22Rv1 (cell line): ENCODE measurements at regions not wholly inside any gene's neighbourhood (a gene's known extent, or its start where the extent isn't known, plus 50 kb on each side); places are given as distances from the start of the nearest gene placed in this dataset.

Source experiments
- H3K27ac ChIP-seq: fragments of 450-650 bp; 2 replicates; pipeline ENCODE4 v1.5.1; 2017
- ZFX ChIP-seq: fragments of 450-650 bp; IDR thresholded peaks from 2 replicates; pipeline ENCODE4 v1.6.1; 2017; ENCODE audit warnings: antibody characterized with exemption, borderline replicate concordance
- TF ChIP-seq, protein P1 (sequence below): fragments of 450-650 bp; IDR thresholded peaks from 2 replicates; pipeline ENCODE4 v1.5.1; 2017; ENCODE audit warnings: mild to moderate bottlenecking

DNA sequence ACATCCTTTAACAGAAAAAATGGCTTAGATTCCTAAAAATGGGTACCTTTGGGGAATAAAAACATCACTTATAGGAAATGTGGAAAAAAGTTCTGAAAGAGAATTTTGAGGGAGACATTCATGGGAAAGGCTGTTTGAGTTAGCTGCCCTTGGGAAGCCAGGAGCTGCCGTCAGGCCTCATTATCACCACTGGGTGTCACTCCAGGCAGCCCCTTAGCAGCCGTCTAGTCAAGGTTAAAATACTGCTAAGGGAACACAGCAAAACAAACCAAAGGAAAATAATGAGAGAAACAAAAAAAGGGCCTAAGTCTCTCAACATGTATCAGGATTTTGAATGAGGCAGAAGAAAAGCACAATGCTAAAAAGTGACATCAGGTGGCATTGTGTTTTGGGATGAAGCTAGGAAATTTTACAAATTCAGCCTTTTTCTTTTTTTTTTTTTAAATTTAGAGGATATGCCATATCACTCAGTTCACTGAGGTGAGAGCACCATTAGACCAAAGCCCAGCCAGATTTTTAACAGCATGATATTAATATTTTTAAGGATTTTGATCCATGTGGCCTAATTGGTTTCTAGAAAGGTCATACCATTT lies 235.3 kb downstream of the GPAT3 start:
- TF ChIP-seq, protein P1, sequence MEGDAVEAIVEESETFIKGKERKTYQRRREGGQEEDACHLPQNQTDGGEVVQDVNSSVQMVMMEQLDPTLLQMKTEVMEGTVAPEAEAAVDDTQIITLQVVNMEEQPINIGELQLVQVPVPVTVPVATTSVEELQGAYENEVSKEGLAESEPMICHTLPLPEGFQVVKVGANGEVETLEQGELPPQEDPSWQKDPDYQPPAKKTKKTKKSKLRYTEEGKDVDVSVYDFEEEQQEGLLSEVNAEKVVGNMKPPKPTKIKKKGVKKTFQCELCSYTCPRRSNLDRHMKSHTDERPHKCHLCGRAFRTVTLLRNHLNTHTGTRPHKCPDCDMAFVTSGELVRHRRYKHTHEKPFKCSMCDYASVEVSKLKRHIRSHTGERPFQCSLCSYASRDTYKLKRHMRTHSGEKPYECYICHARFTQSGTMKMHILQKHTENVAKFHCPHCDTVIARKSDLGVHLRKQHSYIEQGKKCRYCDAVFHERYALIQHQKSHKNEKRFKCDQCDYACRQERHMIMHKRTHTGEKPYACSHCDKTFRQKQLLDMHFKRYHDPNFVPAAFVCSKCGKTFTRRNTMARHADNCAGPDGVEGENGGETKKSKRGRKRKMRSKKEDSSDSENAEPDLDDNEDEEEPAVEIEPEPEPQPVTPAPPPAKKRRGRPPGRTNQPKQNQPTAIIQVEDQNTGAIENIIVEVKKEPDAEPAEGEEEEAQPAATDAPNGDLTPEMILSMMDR = peak; percentile 86
- no peak for TF ChIP-seq ZFX
- H3K27ac ChIP-seq = no peak overlapping the region

DNA sequence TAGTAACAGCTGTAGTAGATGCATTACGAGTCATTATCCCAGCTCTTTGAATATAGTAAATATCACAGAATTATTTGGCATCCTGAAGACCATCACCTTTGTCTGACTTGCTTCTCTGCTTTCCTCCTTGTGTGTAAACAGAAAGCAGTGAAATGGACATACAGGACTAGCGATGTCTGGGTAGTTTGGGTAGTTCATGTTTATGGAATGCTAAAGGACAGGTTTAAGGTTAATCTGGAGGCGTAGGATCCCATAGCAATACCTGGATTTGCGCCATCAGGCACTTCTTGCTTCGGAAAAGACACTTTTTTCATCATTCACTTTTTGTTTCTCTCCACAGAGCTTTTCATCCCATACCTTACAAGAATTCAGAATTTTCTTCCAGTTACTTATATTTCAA lies 232.2 kb downstream of the GPAT3 start:
- H3K27ac ChIP-seq = no peak overlapping the region
- TF ChIP-seq, protein P1 = no peak
- no peak for TF ChIP-seq ZFX

DNA sequence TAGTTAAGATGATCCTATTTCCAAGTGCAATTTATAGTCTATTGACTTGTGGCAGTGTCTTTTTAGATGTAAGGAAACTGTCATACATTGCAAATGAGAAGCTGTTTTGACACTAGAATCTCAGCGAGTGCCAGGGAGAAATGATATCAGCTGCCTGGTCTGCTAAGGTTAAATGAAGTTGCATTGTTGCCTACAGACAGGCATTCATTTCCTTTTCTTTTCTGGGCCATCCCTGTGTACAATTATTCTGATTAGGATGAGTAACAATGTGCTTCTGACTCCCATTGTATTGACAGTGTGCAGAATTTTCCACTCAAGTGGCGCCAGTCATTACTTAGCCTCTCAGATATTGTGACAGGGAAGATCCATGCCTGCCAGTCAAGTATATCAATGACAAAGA lies 231.2 kb downstream of the GPAT3 start:
- no peak overlapping the region for H3K27ac ChIP-seq
- TF ChIP-seq, protein P1 = no peak
- no peak for TF ChIP-seq ZFX

DNA sequence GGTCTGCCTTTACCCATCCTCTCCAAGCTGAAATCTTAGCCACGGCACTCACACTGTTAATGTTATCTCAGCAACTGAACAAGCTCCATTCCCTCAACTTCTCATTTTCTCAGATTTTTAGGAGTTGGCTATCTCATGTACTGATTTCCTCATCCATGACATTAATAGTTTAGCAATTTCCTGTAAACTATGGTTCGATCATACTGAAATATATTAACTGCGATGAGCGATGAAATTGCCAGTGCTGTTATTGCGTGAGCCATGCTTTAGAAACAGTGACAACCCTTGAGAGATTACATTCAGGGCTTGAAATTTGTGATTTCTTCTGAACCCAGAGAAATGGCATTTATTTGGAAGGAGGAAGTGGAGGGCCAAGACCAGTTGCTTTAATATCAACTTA lies 223.7 kb downstream of the GPAT3 start:
- no peak for TF ChIP-seq ZFX
- TF ChIP-seq, protein P1 = no peak

DNA sequence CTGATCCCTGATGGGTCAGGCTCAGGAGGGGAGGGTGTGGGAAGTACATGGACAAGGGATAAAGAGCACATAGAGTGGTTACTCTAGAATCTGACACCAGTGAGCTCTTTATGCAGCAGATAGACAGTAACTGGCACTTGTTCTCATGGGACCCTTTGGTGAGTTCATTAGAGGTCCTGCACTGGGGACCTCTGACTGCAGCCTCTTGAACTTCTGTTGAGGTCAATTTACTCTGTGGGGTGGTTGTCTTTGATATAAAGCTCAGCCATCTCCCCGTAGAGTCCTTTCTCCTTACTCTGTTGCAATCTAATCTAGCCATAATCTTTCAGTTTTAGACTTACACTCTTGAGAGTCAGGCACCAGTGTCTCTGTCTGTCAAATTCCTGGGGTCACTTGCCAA lies 222.4 kb downstream of the GPAT3 start:
- no peak overlapping the region for H3K27ac ChIP-seq
- no peak for TF ChIP-seq ZFX

More for the DNA sequence above, 223.7 kb downstream of the GPAT3 start:
- H3K27ac ChIP-seq = no peak overlapping the region

DNA sequence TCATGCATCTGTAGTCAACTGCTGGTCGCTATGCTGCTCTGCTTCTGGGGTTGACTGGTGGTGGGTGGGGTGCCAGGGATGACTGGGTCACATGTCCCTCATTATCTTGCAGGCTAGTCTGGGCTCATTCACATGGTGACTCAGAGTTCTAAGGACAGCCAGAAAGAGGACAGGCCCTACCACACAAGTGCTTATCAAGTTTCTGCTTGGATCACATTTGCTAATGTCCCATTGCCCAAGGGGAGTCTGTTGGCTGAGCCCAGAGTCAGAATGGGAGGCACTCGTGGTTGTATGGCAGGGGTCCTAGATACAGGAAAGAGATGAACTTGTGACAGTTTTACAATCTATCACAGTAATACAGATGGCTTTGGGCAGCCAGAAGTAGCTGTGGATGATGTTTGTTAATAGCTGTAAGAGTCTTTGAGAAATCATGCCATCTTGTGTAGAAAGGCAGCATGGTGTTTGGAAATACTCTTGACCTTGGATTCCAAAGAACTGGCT lies 221.3 kb downstream of the GPAT3 start:
- TF ChIP-seq, protein P1 = no peak
- TF ChIP-seq ZFX = no peak
- H3K27ac ChIP-seq = no peak overlapping the region

DNA sequence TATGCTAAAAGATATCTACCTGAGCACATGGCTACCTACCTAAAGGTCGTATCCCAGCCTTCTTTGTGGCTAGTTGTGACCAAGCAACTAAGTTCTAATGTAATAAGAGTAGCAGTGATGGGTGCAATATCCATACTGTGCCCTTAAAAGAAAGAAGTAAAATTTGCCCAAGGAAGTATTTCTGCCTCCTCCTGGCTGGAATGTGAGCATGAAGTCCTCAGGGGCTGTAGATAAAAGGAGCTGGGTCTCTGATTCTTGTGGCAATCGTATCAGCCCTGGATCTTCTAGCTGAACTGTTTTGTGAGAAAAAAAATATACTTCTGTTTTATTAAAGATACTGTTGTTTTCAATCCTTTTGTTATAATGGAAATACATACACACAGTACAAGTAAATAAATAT lies 217.4 kb downstream of the GPAT3 start:
- TF ChIP-seq, protein P1 = 0 out of 2 replicates have a peak, but pooled peaks have one; percentile 6
- no peak for TF ChIP-seq ZFX
- H3K27ac ChIP-seq = no peak overlapping the region
